Iris pigment epithelial cell (primary cell): ENCODE measurements at regions not wholly inside any gene's neighbourhood (a gene's known extent, or its start where the extent isn't known, plus 50 kb on each side); places are given as distances from the start of the nearest gene placed in this dataset.

Source experiments
- DNase-seq: peaks from one replicate; pipeline ENCODE4 v3.0.0-alpha.2; 2011; ENCODE audit warnings: low read depth

- DNase-seq, result no peak
These were observed 557.5 kb downstream of the DNAJB9 start for GRCh38 chr7:109127145-109127544.

- DNase-seq, result no peak
These were observed 561.5 kb downstream of the DNAJB9 start for GRCh38 chr7:109131141-109131540.

GRCh38 chr7:109136893-109137292 is 567.2 kb downstream of the DNAJB9 start:
- no peak for DNase-seq

- no peak for DNase-seq
These were observed 585.1 kb downstream of the DNAJB9 start for GRCh38 chr7:109154748-109155147.

- no peak for DNase-seq
These were observed 588.6 kb downstream of the DNAJB9 start for GRCh38 chr7:109158246-109158645.

- DNase-seq, result no peak
These were observed 607.0 kb downstream of the DNAJB9 start for GRCh38 chr7:109176661-109177060.

GRCh38 chr7:109178342-109178741 is 608.7 kb downstream of the DNAJB9 start:
- no peak for DNase-seq

GRCh38 chr7:109179601-109180000 is 609.9 kb downstream of the DNAJB9 start:
- no peak for DNase-seq

GRCh38 chr7:109190766-109191398 is 621.2 kb downstream of the DNAJB9 start:
- DNase-seq, result no peak

GRCh38 chr7:109206196-109206595 is 636.5 kb downstream of the DNAJB9 start:
- no peak for DNase-seq

- DNase-seq, result no peak
These were observed 643.4 kb downstream of the DNAJB9 start for GRCh38 chr7:109213081-109213480.

- no peak for DNase-seq
These were observed 645.7 kb downstream of the DNAJB9 start for GRCh38 chr7:109215341-109215740.

- DNase-seq, result no peak
These were observed 654.4 kb downstream of the DNAJB9 start for GRCh38 chr7:109224100-109224499.

- no peak for DNase-seq
These were observed 657.0 kb downstream of the DNAJB9 start for GRCh38 chr7:109226699-109227098.

- no peak for DNase-seq
These were observed 665.6 kb downstream of the DNAJB9 start for GRCh38 chr7:109235316-109235715.

- peak; percentile 1 for DNase-seq
These were observed 676.8 kb downstream of the DNAJB9 start for GRCh38 chr7:109246330-109247077.

- DNase-seq, result no peak
These were observed 687.3 kb downstream of the DNAJB9 start for GRCh38 chr7:109256762-109257560.

GRCh38 chr7:109259151-109259550 is 689.5 kb downstream of the DNAJB9 start:
- DNase-seq, result no peak

- DNase-seq, result no peak
These were observed 692.1 kb downstream of the DNAJB9 start for GRCh38 chr7:109261781-109262180.

- DNase-seq, result no peak
These were observed 696.9 kb downstream of the DNAJB9 start for GRCh38 chr7:109266610-109267009.

GRCh38 chr7:109276348-109276747 is 706.7 kb downstream of the DNAJB9 start:
- no peak for DNase-seq

GRCh38 chr7:109282726-109283125 is 713.1 kb downstream of the DNAJB9 start:
- no peak for DNase-seq

- DNase-seq, result no peak
These were observed 715.3 kb downstream of the DNAJB9 start for GRCh38 chr7:109284943-109285342.
